Brain microvascular endothelial cell (primary cell): ENCODE measurements at regions not wholly inside any gene's neighbourhood (a gene's known extent, or its start where the extent isn't known, plus 50 kb on each side); places are given as distances from the start of the nearest gene placed in this dataset.

ENCODE experiments used
- DNase-seq: peaks from one replicate; pipeline ENCODE4 v3.0.0-alpha.2; 2020
- H3K27ac ChIP-seq: fragments of 250-450 bp; sonication (Bioruptor Pico); 2 replicates; pipeline ENCODE4 v1.5.1; 2020; ENCODE audit warnings: mild to moderate bottlenecking, moderate library complexity
- H3K27me3 ChIP-seq: fragments of 250-450 bp; sonication (Bioruptor Pico); replicated peaks from 2 replicates; pipeline ENCODE4 v1.5.1; 2020; ENCODE audit warnings: mild to moderate bottlenecking
- H3K36me3 ChIP-seq: fragments of 250-450 bp; sonication (Bioruptor Pico); replicated peaks from 2 replicates; pipeline ENCODE4 v1.5.1; 2020; ENCODE audit warnings: mild to moderate bottlenecking
- H3K4me3 ChIP-seq: 2 replicates; pipeline ENCODE4 v1.5.1; 2011; ENCODE audit warnings: low read depth, mild to moderate bottlenecking, control low read depth, low read length, moderate library complexity
- CTCF ChIP-seq: IDR thresholded peaks from 2 replicates; pipeline ENCODE4 v1.5.1; 2011; ENCODE audit warnings: low read depth, mild to moderate bottlenecking, moderate library complexity, low read length, control low read depth, inconsistent platforms; ENCODE audit errors: missing control alignments
- in situ Hi-C: cut with HindIII; loops from 2 replicates; pipeline ENCODE4 v1.10.0; 2017; ENCODE audit warnings: low sequenced_read_pairs, low pct_ligation_motif_present

GRCh38 chr9:13684656-13685055 is 405.2 kb upstream of the MPDZ start:
- in situ Hi-C loops: no loop called here
- TF ChIP-seq CTCF: no peak

GRCh38 chr9:13677801-13678200 is 398.3 kb upstream of the MPDZ start:
- TF ChIP-seq CTCF: no peak
- Histone ChIP-seq H3K27ac (no peak overlapping the region), H3K36me3 (no peaks in the 10 kb centered on the region), H3K4me3 (no peak overlapping the region), H3K27me3 (no peaks in the 10 kb centered on the region)
- in situ Hi-C loops: no loop called here
- no peak for DNase-seq

More at GRCh38 chr9:13684656-13685055, 405.2 kb upstream of the MPDZ start:
- no peaks in the 10 kb centered on the region for H3K27me3 ChIP-seq
- no peak overlapping the region for H3K4me3 ChIP-seq
- H3K27ac ChIP-seq: no peak overlapping the region
- H3K36me3 ChIP-seq: no peaks in the 10 kb centered on the region
- no peak for DNase-seq

GRCh38 chr9:13675638-13676000 is 396.1 kb upstream of the MPDZ start:
- TF ChIP-seq CTCF: no peak
- no peaks in the 10 kb centered on the region for H3K36me3 ChIP-seq
- H3K4me3 ChIP-seq: no peak overlapping the region
- H3K27me3 ChIP-seq: no peaks in the 10 kb centered on the region
- in situ Hi-C loops: no loop called here
- DNase-seq: no peak
- H3K27ac ChIP-seq: no peak overlapping the region

- TF ChIP-seq CTCF: no peak
- DNase-seq: no peak
- in situ Hi-C loops: no loop called here
- no peak overlapping the region for H3K4me3 ChIP-seq
- H3K36me3 ChIP-seq: no peaks in the 10 kb centered on the region
- H3K27me3 ChIP-seq: no peaks in the 10 kb centered on the region
- H3K27ac ChIP-seq: no peak overlapping the region
These were observed 395.6 kb upstream of the MPDZ start for GRCh38 chr9:13674926-13675637.

GRCh38 chr9:13673348-13673747 is 393.9 kb upstream of the MPDZ start:
- in situ Hi-C loops: no loop called here
- no peak for TF ChIP-seq CTCF
- Histone ChIP-seq H3K36me3 (no peaks in the 10 kb centered on the region), H3K4me3 (no peak overlapping the region), H3K27me3 (no peaks in the 10 kb centered on the region), H3K27ac (no peak overlapping the region)
- no peak for DNase-seq
